Fibroblast of pulmonary artery (primary cell): ENCODE measurements at regions not wholly inside any gene's neighbourhood (a gene's known extent, or its start where the extent isn't known, plus 50 kb on each side); places are given as distances from the start of the nearest gene placed in this dataset.

Experiments
- DNase-seq: peaks from one replicate; pipeline ENCODE4 v3.0.0-alpha.2; 2010; ENCODE audit warnings: low read depth
- H3K4me3 ChIP-seq: replicated peaks from 2 replicates; pipeline ENCODE4 v1.5.1; 2011; ENCODE audit warnings: low read depth, mild to moderate bottlenecking, control low read depth, low read length, moderate library complexity
- TF ChIP-seq, protein P1 (sequence below): IDR thresholded peaks from 2 replicates; pipeline ENCODE4 v1.5.1; 2011; ENCODE audit warnings: mild to moderate bottlenecking, control low read depth, low read length, inconsistent platforms; ENCODE audit errors: missing control alignments

DNA sequence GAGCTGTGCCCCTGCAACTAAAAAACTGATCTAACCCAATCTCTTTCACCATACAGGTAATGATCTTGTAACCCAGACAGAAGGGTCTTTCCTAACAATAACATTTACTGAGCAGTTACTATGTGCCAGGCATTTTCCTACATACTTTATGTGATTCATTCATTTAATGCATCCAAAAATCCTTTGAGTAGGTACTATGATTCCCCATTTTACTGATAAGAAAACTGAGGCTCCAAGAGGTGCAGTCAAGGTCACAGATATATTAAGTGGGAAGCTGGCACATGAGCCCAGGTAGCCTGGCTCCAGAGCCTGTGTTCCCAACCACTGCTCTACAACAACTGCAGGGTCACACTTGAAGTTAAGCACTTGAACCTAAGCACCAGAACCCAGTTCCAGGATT lies 87.6 kb downstream of the NCR2 start:
- no peak for DNase-seq
- no peak overlapping the region for H3K4me3 ChIP-seq
- TF ChIP-seq, protein P1, sequence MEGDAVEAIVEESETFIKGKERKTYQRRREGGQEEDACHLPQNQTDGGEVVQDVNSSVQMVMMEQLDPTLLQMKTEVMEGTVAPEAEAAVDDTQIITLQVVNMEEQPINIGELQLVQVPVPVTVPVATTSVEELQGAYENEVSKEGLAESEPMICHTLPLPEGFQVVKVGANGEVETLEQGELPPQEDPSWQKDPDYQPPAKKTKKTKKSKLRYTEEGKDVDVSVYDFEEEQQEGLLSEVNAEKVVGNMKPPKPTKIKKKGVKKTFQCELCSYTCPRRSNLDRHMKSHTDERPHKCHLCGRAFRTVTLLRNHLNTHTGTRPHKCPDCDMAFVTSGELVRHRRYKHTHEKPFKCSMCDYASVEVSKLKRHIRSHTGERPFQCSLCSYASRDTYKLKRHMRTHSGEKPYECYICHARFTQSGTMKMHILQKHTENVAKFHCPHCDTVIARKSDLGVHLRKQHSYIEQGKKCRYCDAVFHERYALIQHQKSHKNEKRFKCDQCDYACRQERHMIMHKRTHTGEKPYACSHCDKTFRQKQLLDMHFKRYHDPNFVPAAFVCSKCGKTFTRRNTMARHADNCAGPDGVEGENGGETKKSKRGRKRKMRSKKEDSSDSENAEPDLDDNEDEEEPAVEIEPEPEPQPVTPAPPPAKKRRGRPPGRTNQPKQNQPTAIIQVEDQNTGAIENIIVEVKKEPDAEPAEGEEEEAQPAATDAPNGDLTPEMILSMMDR = no peak

DNA sequence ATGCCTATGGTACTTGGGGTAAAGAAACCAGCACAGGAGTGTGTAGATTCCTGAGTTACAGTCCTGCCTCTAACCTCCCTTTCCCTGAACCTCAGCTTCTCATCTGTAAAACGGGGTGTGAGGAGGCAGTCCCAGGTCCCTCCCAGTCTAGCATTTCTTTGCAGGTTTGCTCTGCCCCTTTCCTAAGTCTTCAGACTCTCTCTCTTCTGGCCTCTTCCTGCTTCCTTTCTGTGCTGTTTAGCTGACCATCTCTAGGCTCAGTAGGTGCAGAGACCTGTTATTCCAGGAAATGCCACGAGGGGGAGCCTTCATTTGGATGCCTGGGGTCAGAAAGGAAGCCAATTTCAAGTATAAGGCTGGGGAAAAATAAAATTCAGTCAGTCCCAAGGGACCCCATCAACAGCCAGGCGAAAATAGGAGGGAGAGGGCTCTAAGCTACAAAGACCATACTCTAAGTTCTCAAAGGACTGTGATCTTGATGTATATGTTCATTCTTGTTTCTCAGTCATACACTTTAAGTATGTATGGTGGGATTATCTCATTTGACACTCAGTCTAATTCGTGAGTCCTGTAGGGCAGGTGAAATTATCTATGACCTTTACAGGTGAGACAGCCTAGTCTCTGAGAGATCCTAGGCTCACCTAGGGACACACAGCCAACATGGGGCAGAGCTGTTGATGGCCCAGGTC lies 89.1 kb downstream of the NCR2 start:
- peak; percentile 83 for DNase-seq
- TF ChIP-seq, protein P1 = peak; percentile 94
- no peak overlapping the region for H3K4me3 ChIP-seq

DNA sequence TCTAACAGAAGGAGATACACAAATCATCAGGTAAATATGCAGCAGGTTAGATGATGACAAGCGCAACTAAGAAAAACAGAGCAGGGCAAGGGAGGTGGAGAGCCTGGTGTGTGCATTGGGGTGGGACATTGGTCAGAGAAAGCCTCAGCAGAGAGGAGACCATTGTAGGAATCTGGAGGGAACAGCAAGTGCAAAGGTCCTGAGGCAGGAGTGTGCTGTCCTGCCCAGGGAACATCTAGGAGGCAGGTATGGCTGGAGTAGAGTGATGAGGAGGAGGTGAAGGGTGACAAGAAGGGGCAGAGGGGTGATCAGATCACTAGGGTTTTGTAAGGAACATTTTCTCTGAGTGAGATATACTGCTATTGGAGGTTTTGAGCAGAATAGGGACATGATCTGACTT lies 90.1 kb downstream of the NCR2 start:
- TF ChIP-seq, protein P1 = no peak
- H3K4me3 ChIP-seq = no peak overlapping the region
- DNase-seq = no peak

DNA sequence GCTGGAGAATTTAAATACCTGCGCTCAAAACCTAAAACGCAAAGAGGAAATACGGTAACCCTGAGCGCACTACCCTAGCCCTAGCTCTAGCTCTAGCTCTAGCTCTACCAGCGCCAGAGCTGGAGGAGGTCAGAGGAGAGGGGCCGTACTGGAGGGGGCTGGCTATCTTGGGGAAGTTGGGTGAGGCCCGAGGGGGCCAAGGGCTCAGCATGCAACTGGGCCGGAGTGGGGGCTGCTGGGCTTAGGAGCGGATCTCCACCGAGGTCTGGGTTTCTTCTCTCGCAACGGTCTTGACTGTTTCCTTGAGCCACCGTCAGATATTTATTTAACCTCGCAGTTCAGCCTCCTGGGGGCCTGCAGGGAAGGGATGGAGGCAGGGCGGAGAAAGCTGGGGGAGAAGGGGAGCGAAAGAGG lies 91.0 kb downstream of the NCR2 start:
- TF ChIP-seq, protein P1 = no peak
- no peak overlapping the region for H3K4me3 ChIP-seq
- no peak for DNase-seq

DNA sequence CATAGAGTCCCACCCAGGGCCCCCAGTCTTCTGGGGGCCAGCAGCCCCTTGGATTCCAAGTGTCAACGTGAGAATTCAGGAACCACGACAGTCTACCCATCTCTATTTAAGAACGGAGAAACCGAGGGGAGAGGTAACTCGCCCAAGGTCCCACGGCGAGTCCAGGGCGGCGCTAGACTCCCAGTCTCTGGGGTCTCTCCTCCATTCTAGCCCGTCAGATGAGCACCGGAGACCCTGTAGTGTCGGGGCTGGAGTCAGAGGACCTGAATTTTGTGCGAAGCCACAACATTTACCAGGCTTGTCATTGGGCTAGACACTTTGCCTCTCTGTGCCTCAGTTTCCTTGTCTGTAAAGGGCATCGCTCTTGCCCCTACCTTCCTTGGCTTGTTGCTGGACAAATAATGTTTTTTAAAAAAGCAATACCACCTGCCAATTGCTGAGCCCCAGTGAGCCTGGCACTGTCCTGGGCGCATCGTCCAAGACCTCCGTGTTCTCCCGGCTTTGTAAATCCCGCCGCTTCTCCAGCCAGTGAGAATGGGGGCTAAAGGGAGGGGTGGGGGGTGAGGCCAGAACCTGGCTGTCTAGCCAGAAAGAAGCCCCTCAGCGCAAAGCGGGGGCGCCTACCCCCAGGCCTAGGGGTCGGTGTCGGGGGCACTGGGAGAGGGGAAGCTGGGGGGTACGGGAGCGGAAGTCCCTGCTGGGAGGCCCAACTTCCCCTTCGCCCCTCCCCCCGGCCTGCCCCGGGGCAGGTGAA lies 91.7 kb downstream of the NCR2 start:
- TF ChIP-seq, protein P1 = no peak
- H3K4me3 ChIP-seq = no peak overlapping the region
- no peak for DNase-seq

DNA sequence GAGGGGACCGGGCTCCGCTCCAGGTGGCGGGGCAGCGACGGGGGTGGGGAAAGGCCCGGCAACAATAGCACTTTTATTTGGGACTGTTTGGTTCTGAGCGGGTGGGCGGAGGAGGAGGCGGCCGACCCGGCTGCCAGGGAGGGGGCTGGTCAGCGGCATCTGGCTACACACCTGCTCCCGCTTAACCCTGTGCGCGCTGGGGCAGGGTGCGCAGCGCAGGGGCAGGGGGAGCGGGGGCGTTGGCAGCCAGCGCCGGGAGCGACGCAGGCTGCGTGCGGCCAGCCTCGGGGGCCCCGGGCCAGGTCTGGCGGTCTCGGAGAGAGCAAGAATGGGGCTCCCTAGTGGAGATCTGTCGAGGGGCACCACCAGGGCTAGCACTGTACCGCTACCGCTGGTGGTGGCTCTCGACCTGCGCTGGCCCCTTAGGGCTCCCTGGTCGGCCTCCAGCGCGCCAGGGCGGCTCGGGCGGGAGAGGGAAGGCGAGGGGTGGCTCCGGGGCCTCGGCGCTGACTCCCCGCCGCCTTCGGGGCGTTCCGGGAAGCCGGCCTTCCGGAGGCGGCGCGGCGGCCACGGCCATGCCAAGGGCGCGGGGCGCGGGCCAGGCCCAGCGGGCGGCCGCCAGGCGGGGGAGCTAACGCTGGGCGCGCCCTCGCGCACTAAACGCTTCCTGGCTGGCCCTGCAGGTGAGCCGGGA lies 92.4 kb downstream of the NCR2 start:
- no peak for DNase-seq
- peak overlapping the region; percentile 30 for H3K4me3 ChIP-seq
- TF ChIP-seq, protein P1 = no peak
